ENCODE measurements at regions not wholly inside any gene's neighbourhood (a gene's known extent, or its start where the extent isn't known, plus 50 kb on each side); places are given as distances from the start of the nearest gene placed in this dataset.
A peak's percentile ranks its signal among the peaks of the same experiment; 100 is the strongest.

GRCh38 chr4:92136434-92136833 is 167.3 kb upstream of the GRID2 start:
- H3K27me3 ChIP-seq, result no peaks in the 10 kb centered on the region
- ATAC-seq, result no peak
- H3K4me3 ChIP-seq, result no peak overlapping the region
- DNase-seq, result no peak
- no peaks in the 10 kb centered on the region for H3K4me1 ChIP-seq
- no peaks in the 10 kb centered on the region for H3K9me3 ChIP-seq
- intact Hi-C loops (cut with DNase I), result no loop called here
- no peak overlapping the region for H3K27ac ChIP-seq
- H3K36me3 ChIP-seq, result no peaks in the 10 kb centered on the region
- TF ChIP-seq, protein P1, sequence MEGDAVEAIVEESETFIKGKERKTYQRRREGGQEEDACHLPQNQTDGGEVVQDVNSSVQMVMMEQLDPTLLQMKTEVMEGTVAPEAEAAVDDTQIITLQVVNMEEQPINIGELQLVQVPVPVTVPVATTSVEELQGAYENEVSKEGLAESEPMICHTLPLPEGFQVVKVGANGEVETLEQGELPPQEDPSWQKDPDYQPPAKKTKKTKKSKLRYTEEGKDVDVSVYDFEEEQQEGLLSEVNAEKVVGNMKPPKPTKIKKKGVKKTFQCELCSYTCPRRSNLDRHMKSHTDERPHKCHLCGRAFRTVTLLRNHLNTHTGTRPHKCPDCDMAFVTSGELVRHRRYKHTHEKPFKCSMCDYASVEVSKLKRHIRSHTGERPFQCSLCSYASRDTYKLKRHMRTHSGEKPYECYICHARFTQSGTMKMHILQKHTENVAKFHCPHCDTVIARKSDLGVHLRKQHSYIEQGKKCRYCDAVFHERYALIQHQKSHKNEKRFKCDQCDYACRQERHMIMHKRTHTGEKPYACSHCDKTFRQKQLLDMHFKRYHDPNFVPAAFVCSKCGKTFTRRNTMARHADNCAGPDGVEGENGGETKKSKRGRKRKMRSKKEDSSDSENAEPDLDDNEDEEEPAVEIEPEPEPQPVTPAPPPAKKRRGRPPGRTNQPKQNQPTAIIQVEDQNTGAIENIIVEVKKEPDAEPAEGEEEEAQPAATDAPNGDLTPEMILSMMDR (IDR thresholded peaks at IDR 0.05), result no peak

DNA sequence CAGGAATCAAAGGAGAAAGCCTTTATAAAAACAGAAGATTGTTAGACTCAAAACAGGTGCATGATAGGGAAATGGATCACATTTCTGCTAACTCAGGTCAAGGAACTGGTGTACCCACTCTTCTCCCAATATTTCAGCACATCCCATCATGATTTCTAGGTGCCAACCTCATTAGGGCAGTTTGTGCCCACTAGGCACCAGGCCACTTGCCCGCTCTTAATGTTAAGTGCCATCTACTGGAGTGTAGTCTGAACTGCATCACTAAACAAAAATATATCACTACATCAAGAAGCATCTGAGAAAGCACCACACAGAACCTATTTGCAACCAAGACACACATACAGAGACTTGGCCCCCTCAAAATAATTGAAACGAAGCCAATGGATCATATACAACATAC is 140.4 kb upstream of the GRID2 start:
- H3K4me1 ChIP-seq, result no peaks in the 10 kb centered on the region
- ATAC-seq (no peak), DNase-seq (no peak)
- H3K27ac ChIP-seq, result no peak overlapping the region
- H3K9me3 ChIP-seq, result no peaks in the 10 kb centered on the region
- no peaks in the 10 kb centered on the region for H3K27me3 ChIP-seq
- TF ChIP-seq, protein P1 (IDR thresholded peaks at IDR 0.05), result no peak
- no peak overlapping the region for H3K4me3 ChIP-seq
- no peaks in the 10 kb centered on the region for H3K36me3 ChIP-seq
- intact Hi-C loops (cut with DNase I), result no loop called here

DNA sequence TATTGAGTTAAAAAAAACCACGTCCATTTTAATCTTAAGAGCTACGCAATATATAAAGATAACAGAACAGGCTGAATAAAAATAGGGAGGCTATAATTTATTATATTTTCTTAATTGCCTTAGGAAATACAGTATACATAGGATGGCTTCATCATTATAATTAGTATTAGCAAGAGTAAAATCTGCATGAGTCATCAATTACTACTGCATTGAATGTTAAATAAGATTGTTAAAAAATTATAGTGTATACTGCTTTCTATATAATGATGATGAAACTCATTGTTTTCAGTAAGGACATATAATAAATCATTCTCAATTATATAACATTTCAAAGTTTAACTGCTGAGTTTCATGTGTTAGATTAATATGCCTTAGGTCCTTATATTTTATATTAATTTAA is 133.4 kb upstream of the GRID2 start:
- no peak for ATAC-seq
- Histone ChIP-seq H3K4me1 (no peaks in the 10 kb centered on the region), H3K27ac (no peak overlapping the region), H3K4me3 (no peak overlapping the region), H3K9me3 (no peaks in the 10 kb centered on the region), H3K27me3 (no peaks in the 10 kb centered on the region), H3K36me3 (no peaks in the 10 kb centered on the region)
- DNase-seq, result no peak
- TF ChIP-seq, protein P1 (IDR thresholded peaks at IDR 0.05), result no peak
- intact Hi-C loops (cut with DNase I), result no loop called here

DNA sequence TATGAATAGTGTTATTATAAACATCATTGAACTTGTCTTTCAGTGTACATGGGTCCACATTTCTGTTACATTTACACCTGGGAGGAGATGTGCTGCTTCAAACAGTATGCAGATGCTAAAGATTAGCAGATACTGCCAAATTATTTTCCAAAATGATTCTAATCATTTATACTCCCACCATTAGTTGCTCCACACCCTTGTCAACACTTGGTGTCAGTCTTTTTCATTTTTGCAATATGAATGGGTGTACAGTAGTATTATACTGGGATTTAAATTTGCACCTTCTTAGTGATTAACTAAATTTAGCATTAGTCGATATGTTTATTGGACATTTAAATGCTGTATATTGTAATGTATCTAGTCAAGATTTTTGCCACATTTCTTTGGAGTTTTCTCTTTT is 131.6 kb upstream of the GRID2 start:
- Histone ChIP-seq H3K27ac (no peak overlapping the region), H3K27me3 (no peaks in the 10 kb centered on the region), H3K36me3 (no peaks in the 10 kb centered on the region), H3K4me1 (no peaks in the 10 kb centered on the region), H3K4me3 (no peak overlapping the region), H3K9me3 (no peaks in the 10 kb centered on the region)
- intact Hi-C loops (cut with DNase I), result no loop called here
- TF ChIP-seq, protein P1 (IDR thresholded peaks at IDR 0.05), result no peak
- ATAC-seq (no peak), DNase-seq (no peak)

DNA sequence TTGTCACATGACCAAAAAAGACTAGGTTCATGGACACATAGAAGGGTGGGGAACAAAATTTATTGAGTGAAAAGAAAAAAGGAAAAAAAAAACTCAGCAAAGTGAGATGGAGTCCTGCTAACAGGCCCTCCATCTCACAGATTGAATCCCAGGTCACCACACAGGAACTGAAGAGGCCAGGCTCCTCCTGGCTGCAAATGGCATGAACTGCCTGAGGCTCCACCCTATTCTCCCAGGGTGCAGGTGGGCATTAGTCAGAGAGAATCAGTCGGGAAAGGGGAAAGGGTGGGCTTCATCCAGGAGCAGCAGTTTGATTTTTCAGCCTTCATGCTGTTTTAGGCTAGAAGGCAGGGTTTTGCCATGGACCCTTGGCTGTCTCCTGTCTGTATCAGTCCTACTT is 128.5 kb upstream of the GRID2 start:
- ATAC-seq, result no peak
- Histone ChIP-seq H3K27me3 (no peaks in the 10 kb centered on the region), H3K36me3 (no peaks in the 10 kb centered on the region), H3K27ac (no peak overlapping the region), H3K9me3 (no peaks in the 10 kb centered on the region), H3K4me1 (no peaks in the 10 kb centered on the region), H3K4me3 (no peak overlapping the region)
- intact Hi-C loops (cut with DNase I), result no loop called here
- DNase-seq, result no peak
- TF ChIP-seq, protein P1 (IDR thresholded peaks at IDR 0.05), result no peak

- DNase-seq (peak; percentile 55), ATAC-seq (peak; percentile 43)
These were observed 121.6 kb upstream of the GRID2 start for GRCh38 chr4:92182006-92182735.

More at GRCh38 chr4:92182006-92182735, 121.6 kb upstream of the GRID2 start:
- intact Hi-C loops (cut with DNase I), result no loop called here
- H3K27ac ChIP-seq, result no peak overlapping the region
- H3K9me3 ChIP-seq, result no peaks in the 10 kb centered on the region
- no peak overlapping the region for H3K4me3 ChIP-seq
- no peaks in the 10 kb centered on the region for H3K4me1 ChIP-seq
- no peaks in the 10 kb centered on the region for H3K27me3 ChIP-seq
- TF ChIP-seq, protein P1 (IDR thresholded peaks at IDR 0.05), result no peak
- no peaks in the 10 kb centered on the region for H3K36me3 ChIP-seq
